GM21390 (cell line): ENCODE measurements at regions not wholly inside any gene's neighbourhood (a gene's known extent, or its start where the extent isn't known, plus 50 kb on each side); places are given as distances from the start of the nearest gene placed in this dataset.
"Not testable (repeated sequence)": the region's sequence is repeated elsewhere in the genome, so short reads cannot be mapped to it uniquely, and the experiment has no call there.

Experiments used
- ATAC-seq: cut with Tn5 transposase; IDR thresholded peaks from one replicate; pipeline ENCODE4 v1.9.1; 2021; ENCODE audit not compliant: unreplicated experiment

DNA sequence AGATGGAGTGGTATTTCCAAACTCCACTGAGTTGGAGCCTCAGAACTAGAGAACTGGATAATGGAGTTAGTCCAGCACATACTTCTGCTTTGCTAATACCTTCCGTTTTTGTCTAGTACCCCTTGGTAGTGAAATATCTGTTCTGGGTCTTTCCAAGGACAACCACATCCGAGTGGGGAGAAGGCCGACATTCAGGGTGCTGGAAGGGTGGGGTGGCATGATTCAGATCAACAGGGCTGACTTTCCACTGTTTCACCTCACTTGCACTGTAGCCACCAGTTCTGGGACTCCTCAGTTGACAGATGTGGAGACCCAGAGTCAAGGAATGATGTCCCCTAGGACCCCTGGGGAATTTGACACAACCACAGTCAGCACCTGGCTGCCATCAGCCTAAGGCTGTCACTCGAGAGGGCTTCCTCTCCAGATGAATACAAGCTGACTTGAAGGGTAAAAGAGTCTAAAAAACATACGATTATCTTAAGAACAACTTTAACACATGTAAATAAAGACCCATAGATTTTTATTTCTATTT, 84.8 kb upstream of the HNF1B start:
- ATAC-seq, result peak; percentile 44

DNA sequence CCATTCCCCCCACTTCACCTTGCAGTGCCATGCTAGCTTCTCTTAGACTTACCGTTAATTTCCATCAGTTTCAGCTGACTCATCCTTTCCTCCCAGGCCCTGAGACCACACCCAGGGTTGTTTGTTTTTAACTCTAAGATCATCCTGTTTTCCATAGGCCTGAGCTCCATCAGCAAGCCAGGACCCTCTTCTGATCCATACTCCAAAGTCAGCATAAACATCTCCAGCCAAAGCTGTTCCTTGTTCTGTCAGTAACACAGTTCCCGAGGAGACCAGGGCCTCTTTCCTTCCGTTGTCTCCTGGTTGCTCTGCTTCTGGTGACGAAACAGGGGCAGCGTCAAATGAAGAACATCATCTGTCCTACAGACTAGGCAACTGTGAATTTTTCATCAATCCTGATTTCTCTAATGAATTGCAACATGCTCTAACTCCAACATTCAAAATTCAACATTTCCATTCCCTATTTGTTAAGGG, 83.8 kb upstream of the HNF1B start:
- no peak for ATAC-seq

DNA sequence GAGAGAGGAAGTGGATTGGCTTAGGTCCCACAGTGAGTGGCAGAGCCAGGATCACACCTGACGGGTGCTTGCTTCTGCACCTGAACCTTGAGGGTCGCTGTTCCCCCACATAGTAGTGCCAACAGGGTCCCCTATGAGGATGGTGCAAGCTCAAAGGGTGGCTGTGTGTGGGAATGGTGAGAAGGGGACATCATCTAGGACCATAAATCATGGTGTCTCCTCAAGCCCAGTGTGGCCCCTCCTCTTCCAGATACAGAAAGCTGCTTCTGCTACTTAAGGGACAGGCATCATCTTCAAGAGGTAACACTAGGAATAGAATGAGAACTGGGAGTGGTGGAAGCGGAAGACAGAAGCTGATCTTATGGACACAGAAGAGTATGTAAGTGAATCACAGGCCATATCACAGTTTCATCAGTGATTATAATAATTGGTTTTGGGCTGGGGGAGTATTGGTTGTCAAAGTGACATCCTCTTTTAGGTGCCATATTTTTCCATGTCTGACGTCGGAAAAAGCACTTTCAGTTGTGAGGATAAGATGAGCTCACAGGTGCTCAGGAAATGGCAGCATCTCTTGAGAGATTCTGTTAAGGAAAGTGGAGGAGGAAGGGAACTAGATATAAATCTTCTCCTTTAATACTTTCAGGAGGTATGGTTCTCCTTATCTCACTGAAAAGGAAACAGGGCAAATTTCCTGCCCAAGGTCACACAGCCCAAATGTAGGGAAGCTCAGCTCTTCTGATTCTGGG, 83.2 kb upstream of the HNF1B start:
- no peak for ATAC-seq

DNA sequence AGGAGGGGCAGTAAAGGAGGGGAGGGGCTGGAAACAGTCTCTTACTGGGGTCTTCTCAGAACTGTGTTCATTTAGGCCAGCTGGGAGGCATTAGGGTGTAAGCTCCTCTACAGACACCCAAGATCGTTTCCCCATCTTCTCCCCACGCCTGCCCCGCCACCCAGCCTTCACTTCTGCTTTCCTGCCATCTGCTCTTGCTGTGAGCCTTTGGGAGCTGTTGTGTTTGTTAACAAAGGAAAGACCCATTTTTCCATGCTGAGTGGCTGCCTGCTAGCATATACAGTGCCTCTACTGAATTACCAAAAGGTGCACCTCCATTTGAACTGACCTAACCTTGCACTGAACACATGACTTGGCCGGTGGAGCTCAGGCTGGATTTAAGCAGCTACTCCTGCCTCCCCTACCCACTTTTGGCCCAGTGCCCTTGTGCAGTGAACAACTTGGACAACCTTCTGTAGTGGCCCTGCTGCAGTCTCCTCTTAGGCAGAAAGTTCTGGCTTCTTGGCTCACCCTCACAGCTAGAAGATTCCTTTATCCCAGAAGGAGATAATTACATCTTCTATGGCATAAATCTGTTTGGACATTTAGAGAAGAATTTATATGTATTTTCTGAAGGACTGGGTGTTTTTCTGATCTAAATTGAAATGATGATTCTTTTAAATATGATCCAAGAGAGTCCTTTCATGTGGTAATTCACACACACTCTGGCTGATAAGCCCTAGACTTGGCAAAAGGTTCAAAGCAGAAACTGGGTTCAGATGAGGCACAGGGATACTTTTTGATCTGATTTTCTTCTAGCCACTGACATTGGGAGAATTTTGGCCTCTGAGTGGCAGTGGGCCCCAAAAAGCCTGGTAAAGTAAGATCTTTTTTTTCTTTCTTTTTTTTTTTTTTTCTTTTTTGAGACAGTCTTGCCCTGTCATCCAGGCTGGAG, 81.9 kb upstream of the HNF1B start:
- no peak for ATAC-seq

DNA sequence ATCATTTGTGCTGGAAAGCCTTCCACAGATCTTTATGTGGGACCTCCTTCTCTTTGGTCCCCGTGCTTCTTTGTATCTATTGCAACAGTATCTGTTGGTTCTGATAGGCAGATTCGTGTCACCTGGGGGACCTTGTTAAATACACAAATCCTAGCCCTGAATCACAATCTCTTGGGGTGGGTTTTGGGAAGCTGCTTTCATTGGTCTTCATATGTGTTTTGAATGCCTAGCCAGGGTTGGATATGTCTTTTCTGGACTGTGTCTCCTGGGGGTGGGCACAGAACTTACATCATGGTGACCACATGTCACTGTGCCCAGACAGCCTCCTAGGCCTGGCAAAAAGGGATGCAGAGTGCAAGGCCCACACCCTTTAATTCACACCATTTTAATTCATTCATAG, 81.0 kb upstream of the HNF1B start:
- ATAC-seq, result no peak

DNA sequence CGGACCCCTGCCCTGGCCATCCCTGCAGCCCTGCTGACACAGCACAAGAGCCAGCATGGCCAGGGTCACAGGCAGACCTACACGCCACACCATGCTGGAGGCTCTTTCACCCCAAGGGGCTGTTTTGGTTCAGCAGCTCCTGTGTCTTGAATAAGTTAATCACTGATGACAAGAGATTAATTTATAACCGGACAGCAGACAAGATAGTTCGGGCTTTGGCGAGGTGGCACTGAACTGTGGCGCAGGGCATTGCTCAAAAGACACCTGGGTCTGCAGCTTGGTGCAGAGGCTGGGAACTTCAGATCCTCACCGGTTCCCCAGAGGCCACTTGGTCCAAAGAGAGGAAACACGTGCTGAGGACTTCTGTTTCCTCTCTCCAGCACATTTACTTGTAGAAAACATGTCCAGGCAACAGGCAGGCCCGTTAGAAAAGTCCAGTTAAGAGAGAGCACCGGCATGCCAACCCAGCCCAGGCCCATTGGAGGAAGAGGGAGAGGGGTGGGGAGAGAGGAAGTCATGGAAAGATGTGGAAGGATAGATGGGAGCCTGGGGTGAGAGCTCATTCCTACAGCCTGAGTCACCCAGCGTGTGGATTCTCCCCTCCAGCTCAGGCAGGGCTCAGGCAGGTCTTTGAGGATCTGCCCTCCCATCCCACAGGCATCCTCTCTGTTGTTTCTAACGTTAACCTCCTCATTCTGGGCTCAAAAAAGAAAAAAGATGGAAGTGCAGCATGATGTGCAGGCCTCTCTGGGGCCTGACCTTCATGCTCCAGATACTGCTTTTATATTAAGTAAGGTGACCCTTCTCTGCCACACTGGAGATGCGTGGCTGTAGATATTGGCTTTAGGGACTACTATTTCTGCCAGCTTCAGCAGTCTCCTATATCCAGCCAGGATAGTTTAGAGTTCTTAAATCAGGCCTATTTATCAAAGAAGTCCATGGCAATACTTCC, 80.0 kb upstream of the HNF1B start:
- ATAC-seq, result no peak

DNA sequence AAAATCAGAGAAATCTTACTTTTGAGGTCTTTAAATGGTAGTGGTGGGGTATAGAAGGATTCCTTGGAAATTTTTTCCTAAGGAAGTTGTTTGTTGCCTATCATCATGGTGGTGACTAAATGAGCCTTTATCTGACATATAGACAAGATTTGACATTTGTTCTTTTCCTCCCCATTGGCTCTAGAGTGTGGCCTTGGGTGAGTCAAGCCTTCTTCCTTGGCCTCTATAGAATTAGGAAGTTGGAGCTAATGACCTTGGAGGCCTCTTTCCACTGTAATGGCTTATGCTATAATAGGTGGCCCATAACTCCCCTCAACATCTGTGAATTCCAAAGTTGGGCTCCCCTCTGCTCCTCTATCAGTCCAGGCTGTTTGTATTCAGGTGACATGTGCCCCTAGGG, 79.1 kb upstream of the HNF1B start:
- ATAC-seq, result no peak

DNA sequence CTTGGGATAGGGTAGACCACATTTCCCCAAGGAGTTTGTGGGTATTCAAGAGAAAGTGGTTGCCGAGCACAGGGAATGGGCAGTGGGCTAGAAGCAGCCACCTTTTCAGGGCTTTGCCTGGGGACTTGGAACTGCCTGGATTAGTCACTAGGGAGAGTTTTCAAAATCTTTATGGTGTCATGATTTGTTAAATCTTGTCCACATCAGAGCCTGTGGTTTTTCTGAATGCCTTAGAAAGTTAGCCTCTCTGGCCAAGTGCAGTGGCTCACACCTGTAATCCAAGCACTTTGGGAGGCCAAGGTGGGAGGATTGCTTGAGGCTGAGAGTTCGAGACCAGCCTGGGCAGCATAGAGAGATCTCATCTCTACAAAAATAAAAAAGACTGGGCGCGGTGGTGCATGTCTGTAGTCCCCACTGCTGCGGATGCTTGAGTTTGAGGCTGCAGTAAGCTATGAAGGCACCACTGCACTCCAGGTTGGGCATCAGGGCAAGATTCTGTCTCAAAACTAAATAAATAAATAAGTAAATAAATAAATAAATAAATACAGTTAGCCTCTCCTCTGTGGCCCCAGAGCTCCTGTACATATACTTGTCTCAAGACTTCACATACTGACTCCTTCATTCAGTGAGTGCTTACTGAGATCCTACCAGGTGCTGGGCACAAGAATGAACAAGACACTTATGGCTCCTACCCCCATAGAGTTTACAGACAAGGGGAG, 76.3 kb upstream of the HNF1B start:
- no peak for ATAC-seq

DNA sequence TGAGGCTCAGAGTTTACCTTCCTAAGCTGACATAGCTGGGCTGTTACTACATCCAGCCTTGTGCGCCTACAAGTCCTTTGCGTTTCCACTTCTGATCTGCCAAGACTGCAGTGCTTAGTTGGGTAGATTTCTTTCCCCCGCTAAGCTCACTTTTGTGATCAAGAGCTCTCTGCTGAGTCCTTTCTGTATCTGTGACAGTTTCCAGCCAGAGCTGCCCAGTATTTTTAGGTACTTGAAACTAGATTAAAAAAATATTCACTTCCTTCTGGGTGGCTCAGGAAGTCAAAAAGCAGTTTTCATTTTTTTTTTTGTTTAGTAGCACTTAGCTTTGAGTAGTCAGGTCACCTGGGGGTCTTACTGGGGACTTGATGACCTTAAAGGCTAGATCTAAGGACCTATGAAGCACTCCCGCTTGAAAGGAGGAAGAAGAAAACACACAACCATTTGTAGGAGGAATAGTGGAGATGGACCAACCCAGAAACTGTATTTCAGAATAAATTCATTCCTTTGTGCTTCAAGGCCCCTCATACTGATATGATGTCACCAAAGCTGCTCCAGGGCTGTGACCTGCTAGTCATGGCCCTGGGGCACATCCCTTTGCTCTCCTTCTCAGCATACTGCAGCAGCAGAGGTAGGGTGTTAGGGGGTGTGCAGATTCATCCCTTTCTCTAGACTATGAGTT, 75.6 kb upstream of the HNF1B start:
- ATAC-seq, result no peak

DNA sequence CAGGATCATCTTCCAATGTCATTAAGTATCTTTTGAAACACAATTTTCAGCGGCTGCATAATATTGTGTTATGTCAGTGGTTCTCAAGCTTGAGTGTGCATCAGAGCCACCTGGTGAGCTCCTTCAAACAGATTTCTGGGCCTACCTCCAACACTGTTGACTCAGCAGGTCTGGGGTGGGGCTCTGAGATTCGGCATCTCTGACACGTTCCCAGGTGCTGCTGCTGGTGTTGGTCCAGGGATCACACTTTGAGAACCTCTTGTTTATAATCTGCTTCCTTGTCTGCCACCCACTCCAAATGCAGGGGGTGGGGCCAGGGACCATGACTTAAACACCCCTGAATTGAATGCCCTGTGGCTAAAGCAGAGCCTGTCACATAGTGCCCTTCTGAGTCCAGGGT, 73.8 kb upstream of the HNF1B start:
- ATAC-seq, result no peak

DNA sequence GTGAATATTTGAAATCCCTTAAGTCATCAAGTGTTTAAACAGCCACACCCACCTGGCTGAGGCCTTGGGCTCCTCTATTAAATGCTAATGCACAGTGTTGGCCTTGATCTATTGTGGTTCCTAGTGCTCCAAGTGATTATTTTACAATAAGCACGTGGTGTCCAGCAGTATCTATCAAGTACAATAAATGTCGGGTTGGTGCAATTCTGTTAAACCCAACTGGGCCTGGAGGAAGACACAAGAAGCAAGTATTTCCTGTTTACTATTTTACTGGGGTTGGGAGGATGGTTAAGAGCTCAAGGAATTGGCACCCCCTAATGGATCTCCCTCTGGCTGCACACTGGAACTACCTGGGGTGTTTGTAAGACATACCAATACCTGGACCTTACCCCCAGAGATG, 72.1 kb upstream of the HNF1B start:
- ATAC-seq, result no peak

DNA sequence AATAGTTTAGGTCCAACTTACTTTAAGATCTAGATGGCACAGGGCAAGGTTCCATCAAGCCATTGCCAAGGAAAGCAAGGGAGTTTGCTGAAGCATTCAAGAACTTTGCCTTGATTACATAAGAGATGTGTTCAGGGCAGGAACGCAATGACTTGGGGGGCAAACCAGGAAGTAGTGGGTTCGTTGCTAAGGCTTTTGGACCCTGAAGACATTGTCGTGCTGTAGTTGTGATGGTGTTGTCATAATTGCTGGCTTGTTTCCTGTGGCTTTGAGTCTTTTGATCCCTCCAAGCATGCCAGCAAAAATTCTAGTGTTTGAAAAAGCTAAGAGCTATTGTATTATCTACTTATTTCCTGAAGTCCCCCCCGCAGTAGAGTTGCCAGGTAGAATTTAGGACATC, 70.7 kb upstream of the HNF1B start:
- no peak for ATAC-seq

DNA sequence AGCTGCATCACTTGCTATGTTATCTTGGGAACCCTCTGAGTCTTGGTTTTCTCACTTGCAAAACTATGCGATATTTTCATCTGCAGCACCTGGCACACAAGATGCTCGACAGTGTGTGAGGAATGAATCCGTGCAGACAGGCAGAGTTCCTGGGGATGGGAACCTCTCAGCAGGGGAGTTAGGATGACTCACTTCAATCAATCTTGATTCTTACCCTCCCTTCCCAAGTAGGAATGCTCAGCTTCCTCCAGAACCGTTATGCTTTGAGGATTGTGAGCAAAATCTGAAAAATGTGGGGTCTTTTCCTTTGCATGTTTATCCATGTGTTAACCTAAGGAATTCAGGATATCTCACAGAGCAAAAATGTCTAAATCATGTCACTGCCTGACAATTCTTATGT, 68.9 kb upstream of the HNF1B start:
- ATAC-seq, result no peak

DNA sequence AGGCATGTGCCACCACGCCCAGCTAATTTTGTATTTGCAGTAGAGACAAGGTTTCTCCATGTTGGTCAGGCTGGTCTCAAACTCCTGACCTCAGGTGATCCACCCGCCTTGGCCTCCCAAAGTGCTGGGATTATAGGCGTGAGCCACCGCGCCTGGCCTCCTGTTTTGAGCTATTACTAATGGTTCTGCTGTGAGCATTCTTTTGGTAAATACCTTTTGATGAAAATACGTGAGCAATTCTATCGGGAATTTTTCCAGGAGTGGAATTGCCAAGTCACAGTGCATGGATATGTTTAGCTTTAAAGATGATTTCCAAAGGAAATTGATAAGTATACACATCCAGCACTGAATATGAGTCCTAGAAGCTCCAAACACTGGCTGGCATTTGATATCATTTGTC, 64.0 kb upstream of the HNF1B start:
- ATAC-seq, result not testable (repeated sequence)

DNA sequence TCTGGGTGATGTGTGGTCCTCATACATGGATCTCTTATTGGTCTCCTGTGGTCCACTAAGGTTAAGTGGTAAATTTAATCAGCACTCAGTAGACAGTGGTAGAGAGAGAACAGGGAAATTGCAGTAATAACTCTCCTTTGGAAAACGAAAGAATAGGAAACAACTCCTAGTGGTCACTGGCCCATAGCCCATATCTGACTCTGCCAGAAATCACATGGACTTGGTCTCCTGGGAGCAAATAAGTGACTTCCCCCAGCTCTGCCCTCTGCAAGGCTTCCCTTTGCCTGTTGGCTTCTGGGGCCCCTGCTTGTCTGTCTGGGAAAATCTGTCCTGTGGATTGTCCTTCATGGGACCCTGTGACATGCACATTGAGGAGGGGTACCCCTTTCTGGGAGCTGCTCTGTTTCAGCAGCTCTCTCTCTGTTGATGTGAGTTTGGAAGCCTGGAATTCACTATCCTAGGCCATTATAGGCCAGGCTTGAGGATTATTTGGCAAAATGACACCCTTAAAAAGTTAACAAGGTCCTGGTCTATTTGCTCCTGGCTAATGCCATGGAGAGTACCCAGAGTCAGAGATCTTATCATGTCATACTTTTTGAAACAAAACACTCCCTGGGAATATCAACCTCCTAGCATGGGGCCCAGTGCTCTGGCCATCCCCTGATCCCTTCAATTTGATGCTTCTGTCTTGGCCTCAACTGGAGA, 58.0 kb upstream of the HNF1B start:
- ATAC-seq, result no peak

DNA sequence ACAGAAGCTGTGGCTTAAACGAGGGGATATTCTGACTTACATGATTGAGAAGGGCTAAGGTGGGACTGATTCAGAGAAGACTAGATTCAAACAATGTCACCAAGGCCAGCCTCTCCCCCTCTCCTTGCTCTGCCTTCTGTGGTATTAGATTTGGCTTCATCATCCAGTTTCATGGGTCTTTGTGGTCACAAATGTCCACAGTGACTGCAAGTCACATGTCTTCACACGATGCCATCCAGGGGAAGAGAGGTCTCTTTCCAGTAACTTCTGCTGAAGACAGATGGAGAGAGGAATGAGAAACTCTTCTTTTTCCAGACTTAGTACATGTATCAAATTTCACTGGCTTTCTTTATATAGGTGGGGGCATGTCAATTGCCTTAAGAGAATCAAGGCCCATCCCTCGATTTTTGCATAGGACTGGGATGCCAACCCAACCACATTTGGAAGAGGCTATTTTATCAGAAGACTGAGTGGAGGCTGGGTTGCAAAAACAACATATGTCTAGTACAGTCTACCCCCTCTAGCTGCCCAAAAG, 57.3 kb upstream of the HNF1B start:
- no peak for ATAC-seq

DNA sequence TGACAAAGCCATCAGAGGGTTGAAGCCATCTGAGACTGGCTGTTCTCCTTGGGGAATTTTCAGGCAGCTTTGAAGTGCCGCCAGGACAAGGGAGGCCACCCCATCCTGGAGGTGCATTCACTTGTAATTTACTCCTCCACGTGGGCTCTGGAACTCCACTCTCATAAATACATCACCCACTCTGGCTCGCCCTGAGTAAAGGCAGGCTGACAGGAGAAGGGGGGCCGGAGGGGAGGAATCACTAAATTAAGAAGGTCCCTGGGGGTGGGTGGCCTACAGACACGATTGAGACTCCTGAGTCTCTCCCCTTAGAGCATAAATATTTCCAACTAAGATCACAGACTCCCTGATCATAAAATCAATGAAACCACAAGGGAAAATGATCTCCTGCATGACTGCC, 56.3 kb upstream of the HNF1B start:
- no peak for ATAC-seq

DNA sequence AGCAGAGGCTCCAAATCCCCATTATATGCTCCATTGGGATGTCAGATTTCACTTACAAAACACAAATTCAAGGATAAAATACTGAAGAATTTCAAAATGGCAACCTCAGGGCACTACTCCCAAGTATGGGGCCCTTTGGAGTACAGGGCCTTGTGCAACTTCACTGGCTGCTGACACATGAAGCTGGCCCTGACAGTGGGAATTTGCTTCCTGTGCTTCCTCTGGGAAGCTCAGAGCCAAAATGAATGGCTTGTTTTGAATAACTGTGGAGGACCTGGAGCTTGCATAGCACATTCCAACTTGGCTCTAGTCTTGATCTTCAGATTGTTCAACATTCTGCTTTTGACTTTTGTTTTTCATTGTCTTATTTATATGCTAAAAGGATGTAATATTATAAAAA, 52.3 kb upstream of the HNF1B start:
- no peak for ATAC-seq

DNA sequence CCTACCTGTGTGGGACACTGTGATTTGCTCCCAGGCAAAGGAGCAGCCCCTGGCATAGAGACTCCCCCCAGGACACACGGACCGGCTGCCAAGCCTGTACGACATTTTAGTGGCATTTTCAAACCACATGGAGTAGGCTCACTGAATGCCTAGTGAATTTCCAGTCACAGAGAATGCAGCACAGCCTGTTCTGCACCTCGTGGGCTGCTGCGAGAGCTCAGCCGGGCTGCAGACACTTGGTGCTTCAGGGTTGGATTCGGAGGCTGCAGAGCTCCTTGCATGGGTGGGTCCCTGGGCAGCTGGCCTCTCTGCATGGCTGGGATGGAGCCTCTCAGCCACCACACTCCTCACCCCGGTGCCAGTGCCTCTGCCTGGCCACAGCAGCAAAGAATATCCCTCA, 51.2 kb upstream of the HNF1B start:
- ATAC-seq, result no peak
